Caco-2 (cell line): ENCODE measurements at regions not wholly inside any gene's neighbourhood (a gene's known extent, or its start where the extent isn't known, plus 50 kb on each side); places are given as distances from the start of the nearest gene placed in this dataset.

Experiments
- BruUV-seq: library from RNA; stranded (reverse); fragments of 400-500 nt; replicated peaks from 2 replicates; lab custom pipeline; 2021; lab: Mats Ljungman, UMichigan
- CTCF ChIA-PET: fragments of 300-600 bp; sonication (Branson Sonifier 250); formaldehyde crosslinking; loops from one replicate; lab custom pipeline; 2022; ENCODE audit warnings: antibody characterized with exemption; lab: Charles Lee
- POLR2A ChIA-PET: fragments of 300-600 bp; sonication (Branson Sonifier 250); formaldehyde crosslinking; loops from one replicate; lab custom pipeline; 2022; ENCODE audit warnings: antibody characterized with exemption; lab: Charles Lee
- DNase-seq, 2 experiments: peaks; one replicate each; pipeline versions ENCODE4 v3.0.0 to v3.0.0-alpha.2; 2020 to 2022
- H3K27me3 ChIP-seq: replicated peaks from 2 replicates; pipeline ENCODE4 v1.6.0; 2011; ENCODE audit warnings: low read length; ENCODE audit not compliant: control insufficient read depth, insufficient read depth
- H3K36me3 ChIP-seq: 2 replicates; pipeline ENCODE4 v1.5.1; 2011; ENCODE audit warnings: low read length; ENCODE audit not compliant: control insufficient read depth, insufficient read depth
- H3K4me1 ChIP-seq: fragments of 250-450 bp; sonication (Bioruptor Pico); 2 replicates; pipeline ENCODE4 v1.5.1; 2020; ENCODE audit warnings: mild to moderate bottlenecking
- H3K4me3 ChIP-seq: 2 replicates; pipeline ENCODE4 v1.5.1; 2011; ENCODE audit warnings: low read depth, mild to moderate bottlenecking, control low read depth, low read length
- H3K9me3 ChIP-seq: fragments of 250-450 bp; sonication (Bioruptor Pico); 2 replicates; pipeline ENCODE4 v1.5.1; 2020; ENCODE audit warnings: mild to moderate bottlenecking, moderate library complexity
- H3K27ac Mint-ChIP-seq: one replicate; pipeline ENCODE4 v1.8.0; 2022; ENCODE audit warnings: mixed read lengths; ENCODE audit not compliant: unreplicated experiment
- H3K27me3 Mint-ChIP-seq: one replicate; pipeline ENCODE4 v1.8.0; 2022; ENCODE audit warnings: mixed read lengths; ENCODE audit not compliant: insufficient read depth, unreplicated experiment
- H3K36me3 Mint-ChIP-seq: one replicate; pipeline ENCODE4 v1.8.0; 2022; ENCODE audit warnings: mild to moderate bottlenecking, mixed read lengths; ENCODE audit not compliant: insufficient read depth, unreplicated experiment
- H3K4me1 Mint-ChIP-seq: one replicate; pipeline ENCODE4 v1.8.0; 2022; ENCODE audit warnings: low read depth, mixed read lengths; ENCODE audit not compliant: unreplicated experiment
- H3K4me3 Mint-ChIP-seq: one replicate; pipeline ENCODE4 v1.8.0; 2022; ENCODE audit warnings: mild to moderate bottlenecking, moderate library complexity, mixed read lengths; ENCODE audit not compliant: unreplicated experiment
- H3K9me3 Mint-ChIP-seq: one replicate; pipeline ENCODE4 v1.8.0; 2022; ENCODE audit warnings: mixed read lengths; ENCODE audit not compliant: unreplicated experiment
- CTCF ChIP-seq, 2 experiments: fragments of 200-600 bp in 1 of 2; IDR thresholded peaks; 1 replicate in 1 of 2; 2 replicates in 1 of 2; pipeline versions ENCODE4 v1.5.1 to v1.8.0; 2011 to 2022; ENCODE audit warnings: antibody characterized with exemption in 1 of 2, control low read depth in 1 of 2, inconsistent platforms in 1 of 2, low read depth in 1 of 2, low read length in 1 of 2, mild to moderate bottlenecking in 1 of 2, moderate library complexity in 1 of 2; ENCODE audit not compliant: insufficient read depth in 1 of 2, severe bottlenecking in 1 of 2, unreplicated experiment in 1 of 2
- intact Hi-C: fragments of 100-400 bp; cut with micrococcal nuclease; formaldehyde crosslinking; loops from one replicate; pipeline ENCODE4 v1.10.0; 2022; ENCODE audit not compliant: unreplicated experiment

GRCh38 chr4:124092101-124092500, 620.4 kb downstream of the ANKRD50 start:
- DNase-seq = no peak
- H3K27me3 Mint-ChIP-seq = no peaks in the 10 kb centered on the region
- peaks cover 12% of the 10 kb centered on the region for H3K4me1 Mint-ChIP-seq
- intact Hi-C loops = no loop called here
- Histone ChIP-seq H3K9me3 (no peaks in the 10 kb centered on the region), H3K36me3 (no peaks in the 10 kb centered on the region), H3K27me3 (no peaks in the 10 kb centered on the region), H3K4me3 (no peak overlapping the region), H3K4me1 (peaks cover 12% of the 10 kb centered on the region)
- H3K9me3 Mint-ChIP-seq = peaks cover 23% of the 10 kb centered on the region
- ChIA-PET CTCF (no interaction called here), POLR2A (no interaction called here)
- no peak for TF ChIP-seq CTCF (IDR thresholded peaks at IDR 0.05; ENCODE audit: insufficient read depth in 1 of 2, low read depth in 1 of 2, low read length in 1 of 2, severe bottlenecking in 1 of 2, unreplicated experiment in 1 of 2)
- no peak overlapping the region for H3K4me3 Mint-ChIP-seq
- H3K27ac Mint-ChIP-seq = no peak overlapping the region
- BruUV-seq = no TSS peak
- H3K36me3 Mint-ChIP-seq = no peaks in the 10 kb centered on the region

- BruUV-seq = no TSS peak
- Mint-ChIP-seq H3K27ac (no peak overlapping the region), H3K4me3 (no peak overlapping the region), H3K27me3 (no peaks in the 10 kb centered on the region), H3K9me3 (peaks cover 23% of the 10 kb centered on the region), H3K36me3 (peaks cover 4% of the 10 kb centered on the region), H3K4me1 (peaks cover 17% of the 10 kb centered on the region)
- Histone ChIP-seq H3K4me1 (peaks cover 12% of the 10 kb centered on the region), H3K4me3 (no peak overlapping the region), H3K9me3 (no peaks in the 10 kb centered on the region), H3K36me3 (no peaks in the 10 kb centered on the region), H3K27me3 (no peaks in the 10 kb centered on the region)
- POLR2A ChIA-PET = no interaction called here
- intact Hi-C loops = no loop called here
- no peak for TF ChIP-seq CTCF (IDR thresholded peaks at IDR 0.05; ENCODE audit: insufficient read depth in 1 of 2, low read depth in 1 of 2, low read length in 1 of 2, severe bottlenecking in 1 of 2, unreplicated experiment in 1 of 2)
- DNase-seq = no peak
- CTCF ChIA-PET = no interaction called here
These were observed 620.0 kb downstream of the ANKRD50 start for GRCh38 chr4:124092541-124092984.

GRCh38 chr4:124095621-124096020, 616.9 kb downstream of the ANKRD50 start:
- intact Hi-C loops = no loop called here
- BruUV-seq = no TSS peak
- DNase-seq = no peak

More at GRCh38 chr4:124095621-124096020, 616.9 kb downstream of the ANKRD50 start:
- Histone ChIP-seq H3K36me3 (no peaks in the 10 kb centered on the region), H3K27me3 (no peaks in the 10 kb centered on the region), H3K4me1 (peaks cover 12% of the 10 kb centered on the region), H3K4me3 (no peak overlapping the region), H3K9me3 (no peaks in the 10 kb centered on the region)
- ChIA-PET POLR2A (no interaction called here), CTCF (no interaction called here)
- H3K4me3 Mint-ChIP-seq = no peak overlapping the region
- peaks cover 19% of the 10 kb centered on the region for H3K4me1 Mint-ChIP-seq
- no peak for TF ChIP-seq CTCF (IDR thresholded peaks at IDR 0.05; ENCODE audit: insufficient read depth in 1 of 2, low read depth in 1 of 2, low read length in 1 of 2, severe bottlenecking in 1 of 2, unreplicated experiment in 1 of 2)
- peaks cover 5% of the 10 kb centered on the region for H3K36me3 Mint-ChIP-seq
- H3K9me3 Mint-ChIP-seq = peaks cover 23% of the 10 kb centered on the region
- no peaks in the 10 kb centered on the region for H3K27me3 Mint-ChIP-seq
- H3K27ac Mint-ChIP-seq = no peak overlapping the region
